IMR-90 (cell line): ENCODE measurements at regions not wholly inside any gene's neighbourhood (a gene's known extent, or its start where the extent isn't known, plus 50 kb on each side); places are given as distances from the start of the nearest gene placed in this dataset.

ENCODE experiments used
- ATAC-seq: fragments of 200-7000 bp; cut with Tn5 transposase; 2 replicates; pipeline ENCODE4 v1.9.1; 2020; ENCODE audit warnings: low read depth, mild to moderate bottlenecking, moderate library complexity
- BruUV-seq: library from RNA; stranded (reverse); fragments of 400-500 nt; replicated peaks from 2 replicates; lab custom pipeline; 2021; lab: Mats Ljungman, UMichigan
- CTCF ChIA-PET: fragments of 300-600 bp; formaldehyde crosslinking; extraction: SDS; loops from one replicate; lab custom pipeline; 2021; ENCODE audit warnings: antibody characterized with exemption; lab: Yijun Ruan, JAX
- POLR2A ChIA-PET: fragments of 300-600 bp; sonication (Branson Sonifier 250); formaldehyde crosslinking; loops from one replicate; lab custom pipeline; 2022; ENCODE audit warnings: antibody characterized with exemption; ENCODE audit not compliant: unreplicated experiment; lab: Charles Lee
- DNase-seq: peaks from one replicate; pipeline ENCODE4 v3.0.0; 2013
- H2AFZ ChIP-seq: replicated peaks from 2 replicates; pipeline ENCODE3; 2013; ENCODE audit warnings: low read length, mild to moderate bottlenecking; ENCODE audit not compliant: poor library complexity
- H2AK5ac ChIP-seq: 2 replicates; pipeline ENCODE4 v1.6.1; 2013; ENCODE audit warnings: low read depth, low read length, inconsistent platforms
- H2AK9ac ChIP-seq: replicated peaks from 2 replicates; pipeline ENCODE3; 2013; ENCODE audit warnings: mild to moderate bottlenecking, low read depth, low read length, moderate library complexity; ENCODE audit not compliant: poor library complexity
- H2BK120ac ChIP-seq: 2 replicates; pipeline ENCODE4 v1.6.1; 2013; ENCODE audit warnings: low read depth, low read length, inconsistent platforms
- H2BK15ac ChIP-seq: 3 replicates; pipeline ENCODE4 v1.6.1; 2013; ENCODE audit warnings: low read depth, low read length, inconsistent platforms
- H2BK20ac ChIP-seq: 2 replicates; pipeline ENCODE4 v1.6.1; 2013; ENCODE audit warnings: low read depth, mild to moderate bottlenecking, inconsistent platforms, low read length, moderate library complexity
- H2BK5ac ChIP-seq: 2 replicates; pipeline ENCODE4 v1.6.1; 2013; ENCODE audit warnings: mild to moderate bottlenecking, low read depth, low read length, inconsistent platforms; ENCODE audit not compliant: poor library complexity, severe bottlenecking
- H3K14ac ChIP-seq: replicated peaks from 2 replicates; pipeline ENCODE4 v1.6.1; 2013; ENCODE audit warnings: low read depth, low read length, inconsistent platforms
- H3K18ac ChIP-seq: 2 replicates; pipeline ENCODE4 v1.6.1; 2013; ENCODE audit warnings: low read depth, low read length, control low read depth
- H3K23ac ChIP-seq: 2 replicates; pipeline ENCODE4 v1.6.1; 2013; ENCODE audit warnings: low read depth, low read length, inconsistent platforms
- H3K27ac ChIP-seq: 2 replicates; pipeline ENCODE4 v1.5.1; 2013; ENCODE audit warnings: mild to moderate bottlenecking, control low read depth, low read length; ENCODE audit not compliant: insufficient read depth
- H3K27me3 ChIP-seq: 2 replicates; pipeline ENCODE4 v1.6.1; 2013; ENCODE audit warnings: low read length; ENCODE audit not compliant: control insufficient read depth, insufficient read depth
- H3K36me3 ChIP-seq: 2 replicates; pipeline ENCODE4 v1.6.1; 2013; ENCODE audit warnings: low read length, mixed read lengths; ENCODE audit not compliant: control insufficient read depth, insufficient read depth
- H3K4ac ChIP-seq: 2 replicates; pipeline ENCODE4 v1.6.1; 2013; ENCODE audit warnings: low read depth, low read length, inconsistent platforms
- H3K4me1 ChIP-seq: 2 replicates; pipeline ENCODE4 v1.6.1; 2013; ENCODE audit warnings: low read length, mixed read lengths; ENCODE audit not compliant: control insufficient read depth, insufficient read depth
- H3K4me2 ChIP-seq: 2 replicates; pipeline ENCODE4 v1.6.1; 2013; ENCODE audit warnings: low read depth, mild to moderate bottlenecking, control low read depth, low read length, moderate library complexity
- H3K4me3 ChIP-seq: 2 replicates; pipeline ENCODE4 v1.5.1; 2013; ENCODE audit warnings: low read depth, mild to moderate bottlenecking, control low read depth, low read length, moderate library complexity; ENCODE audit not compliant: insufficient read depth
- H3K56ac ChIP-seq: 2 replicates; pipeline ENCODE4 v1.6.1; 2013; ENCODE audit warnings: low read length, inconsistent platforms; ENCODE audit not compliant: insufficient read depth; ENCODE audit errors: extremely low read depth
- H3K79me1 ChIP-seq, 2 experiments: 2 replicates each; pipeline ENCODE4 v1.6.1; 2013; ENCODE audit warnings: low read length in 2 of 2, inconsistent platforms in 1 of 2, low read depth in 1 of 2
- H3K9ac ChIP-seq: 2 replicates; pipeline ENCODE4 v1.6.1; 2013; ENCODE audit warnings: low read depth, low read length, control low read depth
- H3K9me1 ChIP-seq: 2 replicates; pipeline ENCODE4 v1.6.1; 2013; ENCODE audit warnings: low read length, inconsistent platforms; ENCODE audit not compliant: insufficient read depth
- H3K9me3 ChIP-seq: 2 replicates; pipeline ENCODE4 v1.6.1; 2013; ENCODE audit warnings: low read length; ENCODE audit not compliant: control insufficient read depth, insufficient read depth
- H4K20me1 ChIP-seq: 2 replicates; pipeline ENCODE4 v1.6.1; 2013; ENCODE audit warnings: low read length, inconsistent platforms; ENCODE audit not compliant: insufficient read depth
- H4K5ac ChIP-seq: 2 replicates; pipeline ENCODE4 v1.6.1; 2013; ENCODE audit warnings: mild to moderate bottlenecking, low read depth, low read length, control low read depth
- H4K8ac ChIP-seq, 2 experiments: 2 replicates each; pipeline ENCODE4 v1.6.1; 2013; ENCODE audit warnings: low read depth in 2 of 2, low read length in 2 of 2, control low read depth in 1 of 2, inconsistent platforms in 1 of 2
- H4K91ac ChIP-seq: 2 replicates; pipeline ENCODE4 v1.6.1; 2013; ENCODE audit warnings: low read depth, low read length, inconsistent platforms; ENCODE audit not compliant: insufficient read depth
- BHLHE40 ChIP-seq: fragments of 150-350 bp; IDR thresholded peaks from 2 replicates; pipeline ENCODE4 v1.6.1; 2016; ENCODE audit warnings: mild to moderate bottlenecking, low read depth, low read length
- CEBPB ChIP-seq: IDR thresholded peaks from 2 replicates; pipeline ENCODE4 v1.6.1; 2012; ENCODE audit warnings: low read depth, low read length, improper control_type of control experiment
- CHD1 ChIP-seq: IDR thresholded peaks from 2 replicates; pipeline ENCODE4 v1.6.1; 2012; ENCODE audit warnings: low read depth, low read length, improper control_type of control experiment
- FOS ChIP-seq: fragments of 150-350 bp; IDR thresholded peaks from 2 replicates; pipeline ENCODE4 v1.6.1; 2016; ENCODE audit warnings: low read depth, low read length
- MAZ ChIP-seq: IDR thresholded peaks from 2 replicates; pipeline ENCODE4 v1.6.1; 2012; ENCODE audit warnings: low read depth, mild to moderate bottlenecking, low read length, improper control_type of control experiment, moderate library complexity, borderline replicate concordance
- MXI1 ChIP-seq: IDR thresholded peaks from 2 replicates; pipeline ENCODE4 v1.6.1; 2012; ENCODE audit warnings: low read depth, mild to moderate bottlenecking, low read length, moderate library complexity, borderline replicate concordance
- POLR2A ChIP-seq: IDR thresholded peaks from 2 replicates; pipeline ENCODE4 v1.6.1; 2012; ENCODE audit warnings: mild to moderate bottlenecking, low read depth, low read length
- RFX5 ChIP-seq: IDR thresholded peaks from 2 replicates; pipeline ENCODE4 v1.8.0; 2012; ENCODE audit warnings: low read depth, mild to moderate bottlenecking, low read length, moderate library complexity
- SMC3 ChIP-seq: fragments of 150-350 bp; IDR thresholded peaks from 2 replicates; pipeline ENCODE4 v1.6.1; 2016; ENCODE audit warnings: low read depth, mild to moderate bottlenecking, antibody characterized with exemption, low read length, moderate library complexity
- WGBS, 2 experiments: methylation state at CpG; one replicate each; pipeline versions ENCODE4 v1.1.5 to v1.1.7; 2013; ENCODE audit warnings: missing lambda C conversion rate in 2 of 2; ENCODE audit not compliant: insufficient read length in 1 of 2; ENCODE audit errors: extremely low coverage in 2 of 2; 5-methylcytosine and 5-hydroxymethylcytosine counted together
- dilution Hi-C: fragments of 300-500 bp; cut with HindIII; formaldehyde crosslinking; loops from one replicate; pipeline ENCODE4 v1.14.3; 2018; ENCODE audit warnings: low sequenced_read_pairs; ENCODE audit not compliant: unreplicated experiment
- in situ Hi-C: fragments of 300-500 bp; cut with MboI; formaldehyde crosslinking; loops from 3 replicates; pipeline ENCODE4 v1.14.3; 2019; ENCODE audit warnings: low sequenced_read_pairs, inconsistent platforms, mixed read lengths
- intact Hi-C: fragments of 100-400 bp; cut with micrococcal nuclease; formaldehyde crosslinking; loops from 2 replicates; pipeline ENCODE4 v1.10.0; 2022
- TF ChIP-seq, protein P1 (sequence below): fragments of 150-350 bp; IDR thresholded peaks from 2 replicates; pipeline ENCODE4 v1.6.1; 2017; ENCODE audit warnings: mild to moderate bottlenecking, antibody characterized with exemption, low read length, low read depth

DNA sequence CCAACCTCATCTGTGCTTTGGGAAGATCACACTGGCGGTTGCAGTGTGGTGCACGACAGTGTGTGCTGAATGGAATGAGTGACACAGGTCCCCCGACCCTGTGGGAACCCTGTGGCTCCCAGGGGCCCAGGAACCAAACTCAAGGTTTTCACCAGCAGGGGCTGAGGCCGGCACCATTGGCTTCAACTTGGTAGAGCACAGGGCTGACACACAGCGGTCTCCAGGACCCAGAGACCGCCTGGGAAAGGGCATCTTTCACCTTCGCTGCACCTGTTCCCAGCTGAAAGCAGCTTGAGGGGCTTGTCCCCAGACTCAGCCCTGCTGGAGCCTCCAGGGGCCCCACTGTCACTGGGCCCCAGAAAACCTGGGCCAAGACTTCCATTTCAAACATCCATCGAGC is 59.0 kb upstream of the ODC1 start:
- no TSS peak for BruUV-seq
- H3K23ac ChIP-seq = no peak overlapping the region
- H3K9me3 ChIP-seq = no peaks in the 10 kb centered on the region
- no peak overlapping the region for H2BK20ac ChIP-seq
- no peak overlapping the region for H2AFZ ChIP-seq
- H3K14ac ChIP-seq = no peak overlapping the region
- H4K20me1 ChIP-seq = no peaks in the 10 kb centered on the region
- no peak overlapping the region for H3K9ac ChIP-seq
- TF ChIP-seq, protein P1, sequence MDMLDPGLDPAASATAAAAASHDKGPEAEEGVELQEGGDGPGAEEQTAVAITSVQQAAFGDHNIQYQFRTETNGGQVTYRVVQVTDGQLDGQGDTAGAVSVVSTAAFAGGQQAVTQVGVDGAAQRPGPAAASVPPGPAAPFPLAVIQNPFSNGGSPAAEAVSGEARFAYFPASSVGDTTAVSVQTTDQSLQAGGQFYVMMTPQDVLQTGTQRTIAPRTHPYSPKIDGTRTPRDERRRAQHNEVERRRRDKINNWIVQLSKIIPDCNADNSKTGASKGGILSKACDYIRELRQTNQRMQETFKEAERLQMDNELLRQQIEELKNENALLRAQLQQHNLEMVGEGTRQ = no peak
- TF ChIP-seq MXI1 (no peak), POLR2A (no peak), FOS (no peak), MAZ (no peak), CHD1 (no peak), CEBPB (no peak), SMC3 (no peak), RFX5 (no peak), BHLHE40 (no peak)
- intact Hi-C loops (no loop called here), in situ Hi-C loops (no loop called here), dilution Hi-C loops (no loop called here)
- no peak overlapping the region for H3K4ac ChIP-seq
- no peak overlapping the region for H2AK9ac ChIP-seq
- H3K27me3 ChIP-seq = peaks cover 47% of the 10 kb centered on the region
- H3K27ac ChIP-seq = no peak overlapping the region
- no peak overlapping the region for H3K4me2 ChIP-seq
- no peaks in the 10 kb centered on the region for H3K9me1 ChIP-seq
- ATAC-seq (no peak), DNase-seq (no peak)
- no peak overlapping the region for H2BK5ac ChIP-seq
- no peak overlapping the region for H4K91ac ChIP-seq
- H3K18ac ChIP-seq = no peak overlapping the region
- ChIA-PET CTCF (no interaction called here), POLR2A (no interaction called here)
- H3K4me1 ChIP-seq = no peaks in the 10 kb centered on the region
- no peak overlapping the region for H3K56ac ChIP-seq
- H3K79me1 ChIP-seq = no peaks in the 10 kb centered on the region
- no peak overlapping the region for H2AK5ac ChIP-seq
- H2BK15ac ChIP-seq = no peak overlapping the region
- H4K8ac ChIP-seq = no peak overlapping the region
- H2BK120ac ChIP-seq = no peak overlapping the region
- H3K4me3 ChIP-seq = no peak overlapping the region
- H4K5ac ChIP-seq = no peak overlapping the region
- H3K36me3 ChIP-seq = no peaks in the 10 kb centered on the region
- WGBS, 2 experiments = 30% methylated on average over 2 of the region's 8 CpGs; no CpG with 5 or more reads in 1 of the 2 experiments
